AG04450 (cell line): ENCODE measurements at regions not wholly inside any gene's neighbourhood (a gene's known extent, or its start where the extent isn't known, plus 50 kb on each side); places are given as distances from the start of the nearest gene placed in this dataset.

ENCODE experiments used
- CTCF ChIA-PET: fragments of 300-600, 350-600 bp; formaldehyde crosslinking; extraction: SDS; loops from one replicate; lab custom pipeline; 2022; ENCODE audit warnings: antibody characterized with exemption, inconsistent platforms; lab: Charles Lee
- POLR2A ChIA-PET: fragments of 350-600 bp; formaldehyde crosslinking; extraction: SDS; loops from one replicate; lab custom pipeline; 2021; ENCODE audit warnings: antibody characterized with exemption, inconsistent platforms; lab: Yijun Ruan, JAX
- DNase-seq: peaks from one replicate; pipeline ENCODE4 v3.0.0-alpha.2; 2011; ENCODE audit warnings: low read depth, low spot score
- H3K27ac ChIP-seq: one replicate; pipeline ENCODE4 v1.5.1; 2012; ENCODE audit warnings: low read depth, low read length, control low read depth
- H3K27me3 ChIP-seq: one replicate; pipeline ENCODE4 v1.6.0; 2012; ENCODE audit warnings: low read length; ENCODE audit not compliant: control insufficient read depth, insufficient read depth
- H3K4me3 ChIP-seq: 2 replicates; pipeline ENCODE4 v1.5.1; 2011; ENCODE audit warnings: mild to moderate bottlenecking, low read depth, low read length, control low read depth
- H3K9me3 ChIP-seq: 2 replicates; pipeline ENCODE4 v1.5.1; 2012; ENCODE audit warnings: low read length; ENCODE audit not compliant: control insufficient read depth, insufficient read depth
- TF ChIP-seq, protein P1 (sequence below): IDR thresholded peaks from 2 replicates; pipeline ENCODE4 v1.5.1; 2011; ENCODE audit warnings: low read depth, low read length, control low read depth, inconsistent platforms

DNA sequence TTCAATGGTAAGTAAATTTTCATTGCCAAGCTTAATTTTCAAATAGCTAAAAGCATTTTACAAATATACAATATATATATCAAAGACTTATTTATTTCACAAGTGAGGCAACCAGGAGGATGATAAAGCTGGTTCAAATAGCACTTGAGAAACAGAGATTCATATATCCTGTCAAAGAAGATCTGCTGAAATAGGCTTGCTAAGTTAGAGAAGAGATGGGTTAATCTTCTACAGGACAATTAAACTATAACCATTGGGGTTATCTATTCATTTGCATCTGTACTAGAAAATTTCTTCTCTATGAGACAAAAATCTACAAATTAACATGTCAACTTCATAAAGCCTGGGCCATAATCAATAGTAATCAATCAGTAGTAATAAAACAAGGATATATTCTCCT, 637.7 kb upstream of the UBE2E2 start:
- TF ChIP-seq, protein P1, sequence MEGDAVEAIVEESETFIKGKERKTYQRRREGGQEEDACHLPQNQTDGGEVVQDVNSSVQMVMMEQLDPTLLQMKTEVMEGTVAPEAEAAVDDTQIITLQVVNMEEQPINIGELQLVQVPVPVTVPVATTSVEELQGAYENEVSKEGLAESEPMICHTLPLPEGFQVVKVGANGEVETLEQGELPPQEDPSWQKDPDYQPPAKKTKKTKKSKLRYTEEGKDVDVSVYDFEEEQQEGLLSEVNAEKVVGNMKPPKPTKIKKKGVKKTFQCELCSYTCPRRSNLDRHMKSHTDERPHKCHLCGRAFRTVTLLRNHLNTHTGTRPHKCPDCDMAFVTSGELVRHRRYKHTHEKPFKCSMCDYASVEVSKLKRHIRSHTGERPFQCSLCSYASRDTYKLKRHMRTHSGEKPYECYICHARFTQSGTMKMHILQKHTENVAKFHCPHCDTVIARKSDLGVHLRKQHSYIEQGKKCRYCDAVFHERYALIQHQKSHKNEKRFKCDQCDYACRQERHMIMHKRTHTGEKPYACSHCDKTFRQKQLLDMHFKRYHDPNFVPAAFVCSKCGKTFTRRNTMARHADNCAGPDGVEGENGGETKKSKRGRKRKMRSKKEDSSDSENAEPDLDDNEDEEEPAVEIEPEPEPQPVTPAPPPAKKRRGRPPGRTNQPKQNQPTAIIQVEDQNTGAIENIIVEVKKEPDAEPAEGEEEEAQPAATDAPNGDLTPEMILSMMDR: no peak
- ChIA-PET POLR2A (no interaction called here), CTCF (interaction anchor here (1.0 to 3.3 kb wide), 2 partner anchors 392 to 396 kb away, joined by 3 to 23 read pairs; no protein-coding TSS in a partner anchor)
- Histone ChIP-seq H3K27ac (no peak overlapping the region), H3K4me3 (no peak overlapping the region), H3K9me3 (no peaks in the 10 kb centered on the region), H3K27me3 (no peaks in the 10 kb centered on the region)
- no peak for DNase-seq

DNA sequence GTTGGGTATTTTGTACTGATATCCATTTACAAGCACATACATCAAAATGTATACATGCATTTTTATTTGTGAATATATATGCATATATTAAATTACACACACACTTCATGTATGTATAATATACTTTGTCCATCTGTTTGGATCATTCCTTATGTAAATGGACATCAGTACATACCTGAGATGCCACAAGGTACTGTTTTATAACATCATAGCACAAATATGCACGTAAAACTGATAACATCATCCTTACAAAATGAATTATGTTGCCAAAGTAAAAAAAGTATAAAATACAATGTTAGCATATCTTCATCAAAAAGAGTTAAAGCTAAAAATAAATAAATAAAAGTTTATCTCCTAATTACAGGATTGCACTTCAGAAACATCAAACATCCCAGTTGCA, 634.8 kb upstream of the UBE2E2 start:
- POLR2A ChIA-PET: no interaction called here
- TF ChIP-seq, protein P1: no peak
- CTCF ChIA-PET: no interaction called here
- Histone ChIP-seq H3K9me3 (no peaks in the 10 kb centered on the region), H3K27me3 (no peaks in the 10 kb centered on the region), H3K27ac (no peak overlapping the region), H3K4me3 (no peak overlapping the region)
- no peak for DNase-seq

DNA sequence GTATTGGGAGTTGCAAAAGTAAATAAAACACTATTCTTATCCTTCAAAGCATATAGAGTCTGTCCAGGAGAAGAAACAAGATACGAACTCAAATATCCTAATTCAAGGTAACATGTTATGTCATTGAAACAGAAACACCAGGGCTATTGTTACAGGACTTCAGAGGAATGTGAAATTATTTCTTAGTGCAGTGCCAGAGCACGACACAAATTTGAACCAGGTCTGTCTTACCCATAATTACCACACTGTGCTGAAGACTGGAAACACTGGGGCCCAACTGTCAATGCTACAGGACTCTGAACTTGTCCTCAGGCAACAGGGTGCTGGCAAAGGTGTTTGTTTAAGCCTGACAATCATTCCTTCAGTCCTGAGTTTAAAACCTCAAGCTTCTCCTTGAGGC, 633.6 kb upstream of the UBE2E2 start:
- TF ChIP-seq, protein P1: no peak
- Histone ChIP-seq H3K27ac (no peak overlapping the region), H3K9me3 (no peaks in the 10 kb centered on the region), H3K4me3 (no peak overlapping the region), H3K27me3 (no peaks in the 10 kb centered on the region)
- ChIA-PET CTCF (no interaction called here), POLR2A (no interaction called here)
- DNase-seq: no peak

DNA sequence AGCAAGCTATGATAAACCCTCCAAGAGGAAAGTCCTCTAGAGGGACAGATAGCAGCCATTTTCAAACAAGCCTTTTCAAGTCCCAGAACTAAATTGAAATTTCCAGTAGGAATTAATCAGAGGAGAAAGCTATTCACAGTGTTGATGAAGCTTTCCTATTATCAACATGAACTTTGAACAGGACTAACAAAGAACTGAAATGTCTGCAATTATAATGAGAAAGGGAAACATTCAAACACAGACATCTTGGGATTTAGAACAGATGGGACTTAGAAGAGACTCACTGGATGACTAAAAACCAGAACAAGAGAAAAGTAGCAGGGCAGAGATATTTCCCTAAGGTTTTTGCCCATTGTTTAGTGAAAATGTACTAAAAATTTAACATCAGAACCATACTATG, 622.1 kb upstream of the UBE2E2 start:
- Histone ChIP-seq H3K27me3 (no peaks in the 10 kb centered on the region), H3K27ac (no peak overlapping the region), H3K9me3 (no peaks in the 10 kb centered on the region), H3K4me3 (no peak overlapping the region)
- CTCF ChIA-PET: no interaction called here
- POLR2A ChIA-PET: no interaction called here
- TF ChIP-seq, protein P1: no peak
- DNase-seq: no peak

DNA sequence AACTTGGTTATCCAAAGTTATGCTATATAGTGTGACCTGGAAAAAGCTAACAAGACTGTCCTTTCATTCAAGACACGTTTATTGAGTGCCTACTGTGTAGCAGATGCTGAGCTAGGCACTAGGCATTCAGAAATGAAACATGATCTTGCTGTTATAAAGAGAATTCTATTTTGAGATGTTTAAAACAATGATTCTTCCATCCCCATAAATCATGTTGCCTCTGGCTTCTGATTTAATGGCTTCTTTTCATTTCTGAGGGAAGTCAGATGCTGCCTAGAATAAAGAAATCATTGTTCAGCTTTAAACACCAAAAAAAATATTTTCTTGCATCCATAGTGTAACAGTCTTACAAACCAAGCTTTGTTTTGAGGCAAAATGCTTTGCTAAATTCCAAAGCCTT, 620.9 kb upstream of the UBE2E2 start:
- Histone ChIP-seq H3K27ac (no peak overlapping the region), H3K4me3 (no peak overlapping the region), H3K9me3 (no peaks in the 10 kb centered on the region), H3K27me3 (no peaks in the 10 kb centered on the region)
- TF ChIP-seq, protein P1: no peak
- ChIA-PET POLR2A (no interaction called here), CTCF (no interaction called here)
- DNase-seq: no peak
